Thyroid gland (tissue), 4 donors: ENCODE measurements at regions not wholly inside any gene's neighbourhood (a gene's known extent, or its start where the extent isn't known, plus 50 kb on each side); places are given as distances from the start of the nearest gene placed in this dataset.

Source experiments
- DNase-seq, 2 donors: peaks; one replicate each; pipeline ENCODE4 v3.0.0-alpha.2; 2019
- H3K27ac ChIP-seq, 3 donors: fragments of 200-600 bp; sonication (generic); 1 replicate in 2 of 3; 2 replicates in 1 of 3; pipeline ENCODE4 v1.5.1; 2016 to 2019; ENCODE audit warnings: mild to moderate bottlenecking in 1 of 3, moderate library complexity in 1 of 3
- H3K27me3 ChIP-seq: fragments of 200-600 bp; sonication (generic); one replicate; pipeline ENCODE4 v1.5.1; 2019
- H3K36me3 ChIP-seq, 2 donors: fragments of 200-600 bp; sonication (generic); one replicate each; pipeline ENCODE4 v1.5.1; 2016 to 2019
- H3K4me1 ChIP-seq, 2 donors: fragments of 200-600 bp; sonication (generic); one replicate each; pipeline ENCODE4 v1.5.1; 2017 to 2019
- H3K4me3 ChIP-seq, 3 donors: fragments of 200-600 bp; sonication (generic); replicated peaks in 1 of 3; 1 replicate in 2 of 3; 2 replicates in 1 of 3; pipeline ENCODE4 v1.5.1; 2016; ENCODE audit warnings: mild to moderate bottlenecking in 1 of 3
- H3K9me3 ChIP-seq: fragments of 200-600 bp; sonication (generic); one replicate; pipeline ENCODE4 v1.5.1; 2017
- CTCF ChIP-seq, 6 experiments: fragments of 200-600 bp in 3 of 6; fragments of 450-650 bp in 3 of 6; sonication (generic) in 3 of 6; IDR thresholded peaks; one replicate each; pipeline ENCODE4 v1.5.1; 2016 to 2019; ENCODE audit warnings: antibody characterized with exemption in 6 of 6, mild to moderate bottlenecking in 2 of 6, inconsistent platforms in 1 of 6, moderate library complexity in 1 of 6
- POLR2A ChIP-seq, 2 donors: fragments of 450-650 bp; IDR thresholded peaks; one replicate each; pipeline ENCODE4 v1.6.1; 2017; ENCODE audit warnings: antibody characterized with exemption in 2 of 2, mild to moderate bottlenecking in 2 of 2, moderate library complexity in 1 of 2
- WGBS, 2 donors: methylation state at CpG; one replicate each; pipeline ENCODE4 v1.1.5; 2017; 5-methylcytosine and 5-hydroxymethylcytosine counted together
- intact Hi-C: fragments of 100-400 bp; cut with DNase I; formaldehyde crosslinking; loops from one replicate; pipeline ENCODE4 v1.15.1; 2023

GRCh38 chr21:27363719-27364477, 397.0 kb upstream of the ADAMTS5 start:
- DNase-seq: no peak
- no peaks in the 10 kb centered on the region for H3K9me3 ChIP-seq
- intact Hi-C loops: no loop called here
- H3K36me3 ChIP-seq: no peaks in the 10 kb centered on the region
- H3K4me1 ChIP-seq: no peaks in the 10 kb centered on the region
- no peaks in the 10 kb centered on the region for H3K27me3 ChIP-seq
- 94 to 96% methylated on average over 3 of the region's 3 CpGs for WGBS, 2 donors
- H3K4me3 ChIP-seq: no peak overlapping the region
- H3K27ac ChIP-seq: no peak overlapping the region
- TF ChIP-seq POLR2A (IDR thresholded peaks at IDR 0.05) (no peak), CTCF (IDR thresholded peaks at IDR 0.05) (no peak)

DNA sequence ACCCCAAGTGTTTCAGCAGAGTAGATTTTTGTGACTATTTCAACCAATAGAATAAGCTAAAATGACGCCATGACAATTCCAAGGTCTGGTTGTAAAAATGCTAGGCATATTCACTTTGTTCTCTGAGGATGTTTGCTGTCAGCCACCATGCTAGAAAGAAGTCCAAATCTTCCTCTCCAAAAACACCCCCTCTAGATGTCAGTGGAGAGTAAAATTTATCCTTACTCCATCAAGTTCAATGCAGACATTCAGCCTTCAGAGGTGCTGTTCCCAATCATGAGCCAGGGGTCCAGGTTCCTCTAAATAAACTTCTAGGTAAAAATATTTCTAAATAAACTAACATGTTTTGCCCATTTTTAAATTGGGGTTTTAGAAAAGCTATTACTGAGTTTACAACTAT, 395.4 kb upstream of the ADAMTS5 start:
- Histone ChIP-seq H3K4me3 (no peak overlapping the region), H3K27ac (no peak overlapping the region), H3K36me3 (no peaks in the 10 kb centered on the region), H3K27me3 (no peaks in the 10 kb centered on the region), H3K4me1 (no peaks in the 10 kb centered on the region), H3K9me3 (no peaks in the 10 kb centered on the region)
- TF ChIP-seq CTCF (IDR thresholded peaks at IDR 0.05): no peak
- intact Hi-C loops: no loop called here
- 91 to 100% methylated on average over 1 of the region's 1 CpG for WGBS, 2 donors
- DNase-seq: no peak

DNA sequence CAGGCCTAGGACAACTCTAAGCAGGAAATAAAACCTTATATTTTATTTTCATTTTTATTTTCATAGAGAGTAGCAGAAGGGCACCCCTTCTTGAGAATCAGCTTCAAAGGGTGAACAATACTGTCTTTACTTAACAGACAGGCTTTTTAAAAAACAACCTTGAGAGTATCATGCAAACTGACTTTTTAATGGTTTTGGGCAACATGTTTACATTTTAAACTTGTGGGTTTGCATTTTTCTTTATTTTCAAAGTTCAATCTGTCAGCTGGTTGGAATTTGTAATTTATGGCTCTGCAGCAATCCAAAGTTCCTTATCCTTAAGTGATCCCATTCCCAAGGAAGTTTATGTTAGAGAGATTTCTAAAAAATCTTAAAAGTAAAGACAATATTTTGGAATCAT, 392.3 kb upstream of the ADAMTS5 start:
- intact Hi-C loops: no loop called here
- no peaks in the 10 kb centered on the region for H3K4me1 ChIP-seq
- no peak overlapping the region for H3K27ac ChIP-seq
- no peaks in the 10 kb centered on the region for H3K27me3 ChIP-seq
- TF ChIP-seq CTCF (IDR thresholded peaks at IDR 0.05) (no peak), POLR2A (IDR thresholded peaks at IDR 0.05) (no peak)
- H3K9me3 ChIP-seq: no peaks in the 10 kb centered on the region
- no peak for DNase-seq
- no peaks in the 10 kb centered on the region for H3K36me3 ChIP-seq
- H3K4me3 ChIP-seq: no peak overlapping the region

DNA sequence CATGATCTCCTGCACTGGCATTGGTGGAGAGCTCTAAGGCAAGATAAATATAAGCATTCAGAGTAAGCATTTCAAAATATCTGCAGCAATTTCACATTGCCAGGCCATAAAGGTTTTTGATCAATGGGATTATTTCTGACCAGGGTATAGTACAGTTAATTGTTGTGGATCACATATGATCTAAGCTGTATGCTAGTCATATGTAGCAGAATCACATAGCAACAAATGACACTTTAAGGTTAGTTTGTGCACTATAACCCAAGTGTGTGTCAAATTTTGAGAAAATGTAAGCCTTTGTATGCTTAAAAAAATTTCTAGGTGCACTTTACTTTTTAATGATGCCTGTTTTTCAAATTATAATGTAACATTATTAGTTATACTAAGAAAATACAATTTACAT, 386.0 kb upstream of the ADAMTS5 start:
- TF ChIP-seq POLR2A (IDR thresholded peaks at IDR 0.05) (no peak), CTCF (IDR thresholded peaks at IDR 0.05) (no peak)
- Histone ChIP-seq H3K9me3 (no peaks in the 10 kb centered on the region), H3K36me3 (no peaks in the 10 kb centered on the region), H3K27me3 (no peaks in the 10 kb centered on the region), H3K4me3 (no peak overlapping the region), H3K4me1 (no peaks in the 10 kb centered on the region), H3K27ac (no peak overlapping the region)
- intact Hi-C loops: no loop called here
- no peak for DNase-seq

GRCh38 chr21:27346041-27346448, 379.2 kb upstream of the ADAMTS5 start:
- Histone ChIP-seq H3K4me1 (no peaks in the 10 kb centered on the region), H3K4me3 (no peak overlapping the region), H3K27ac (no peak overlapping the region), H3K27me3 (no peaks in the 10 kb centered on the region), H3K36me3 (no peaks in the 10 kb centered on the region), H3K9me3 (no peaks in the 10 kb centered on the region)
- intact Hi-C loops: no loop called here
- TF ChIP-seq POLR2A (IDR thresholded peaks at IDR 0.05): no peak
- TF ChIP-seq CTCF (IDR thresholded peaks at IDR 0.05): no peak
- 88 to 93% methylated on average over 2 of the region's 2 CpGs for WGBS, 2 donors
- no peak for DNase-seq
